ENCODE measurements at regions not wholly inside any gene's neighbourhood (a gene's known extent, or its start where the extent isn't known, plus 50 kb on each side); places are given as distances from the start of the nearest gene placed in this dataset.

- Mint-ChIP-seq H3K27me3 (peaks cover 28% of the 10 kb centered on the region), H3K27ac (no peak overlapping the region), H3K4me1 (peaks cover 2% of the 10 kb centered on the region), H3K36me3 (ENCODE audit: low read depth) (no peaks in the 10 kb centered on the region), H3K4me3 (no peak overlapping the region)
- ATAC-seq: no peak
- DNase-seq: no peak
- H3K9me3 ChIP-seq (ENCODE audit: control insufficient read depth, low read length, poor library complexity, severe bottlenecking): no peaks in the 10 kb centered on the region
Measured at GRCh38 chr16:47888734-47889133, 267.1 kb downstream of the ABCC12 start.

GRCh38 chr16:47888142-47888541 lies 267.7 kb downstream of the ABCC12 start:
- Mint-ChIP-seq H3K27me3 (peaks cover 28% of the 10 kb centered on the region), H3K4me1 (peaks cover 2% of the 10 kb centered on the region), H3K36me3 (ENCODE audit: low read depth) (no peaks in the 10 kb centered on the region), H3K4me3 (no peak overlapping the region), H3K27ac (no peak overlapping the region)
- DNase-seq: no peak
- no peak for ATAC-seq
- H3K9me3 ChIP-seq (ENCODE audit: control insufficient read depth, low read length, poor library complexity, severe bottlenecking): no peaks in the 10 kb centered on the region

GRCh38 chr16:47887496-47887895 lies 268.3 kb downstream of the ABCC12 start:
- ATAC-seq: no peak
- Mint-ChIP-seq H3K4me3 (no peak overlapping the region), H3K4me1 (peaks cover 2% of the 10 kb centered on the region), H3K36me3 (ENCODE audit: low read depth) (no peaks in the 10 kb centered on the region), H3K27ac (no peak overlapping the region), H3K27me3 (peaks cover 28% of the 10 kb centered on the region)
- DNase-seq: no peak
- no peaks in the 10 kb centered on the region for H3K9me3 ChIP-seq (ENCODE audit: control insufficient read depth, low read length, poor library complexity, severe bottlenecking)

GRCh38 chr16:47886631-47887415 lies 269.0 kb downstream of the ABCC12 start:
- Mint-ChIP-seq H3K4me1 (peaks cover 2% of the 10 kb centered on the region), H3K27me3 (peaks cover 28% of the 10 kb centered on the region), H3K27ac (no peak overlapping the region), H3K36me3 (ENCODE audit: low read depth) (no peaks in the 10 kb centered on the region), H3K4me3 (no peak overlapping the region)
- DNase-seq (no peak), ATAC-seq (no peak)
- H3K9me3 ChIP-seq (ENCODE audit: control insufficient read depth, low read length, poor library complexity, severe bottlenecking): no peaks in the 10 kb centered on the region

- DNase-seq (no peak), ATAC-seq (no peak)
- Mint-ChIP-seq H3K4me3 (no peak overlapping the region), H3K36me3 (ENCODE audit: low read depth) (no peaks in the 10 kb centered on the region), H3K4me1 (peaks cover 2% of the 10 kb centered on the region), H3K27ac (no peak overlapping the region), H3K27me3 (peaks cover 28% of the 10 kb centered on the region)
- no peaks in the 10 kb centered on the region for H3K9me3 ChIP-seq (ENCODE audit: control insufficient read depth, low read length, poor library complexity, severe bottlenecking)
Measured at GRCh38 chr16:47886139-47886538, 269.7 kb downstream of the ABCC12 start.

GRCh38 chr16:47885489-47885888 lies 270.3 kb downstream of the ABCC12 start:
- Mint-ChIP-seq H3K27ac (no peak overlapping the region), H3K27me3 (peaks cover 28% of the 10 kb centered on the region), H3K36me3 (ENCODE audit: low read depth) (no peaks in the 10 kb centered on the region), H3K4me3 (no peak overlapping the region), H3K4me1 (peaks cover 2% of the 10 kb centered on the region)
- no peak for ATAC-seq
- DNase-seq: no peak
- H3K9me3 ChIP-seq (ENCODE audit: control insufficient read depth, low read length, poor library complexity, severe bottlenecking): no peaks in the 10 kb centered on the region

- Mint-ChIP-seq H3K36me3 (ENCODE audit: low read depth) (no peaks in the 10 kb centered on the region), H3K27ac (no peak overlapping the region), H3K27me3 (peaks cover 18% of the 10 kb centered on the region), H3K4me1 (peaks cover 2% of the 10 kb centered on the region), H3K4me3 (no peak overlapping the region)
- no peaks in the 10 kb centered on the region for H3K9me3 ChIP-seq (ENCODE audit: control insufficient read depth, low read length, poor library complexity, severe bottlenecking)
- no peak for DNase-seq
- ATAC-seq: no peak
Measured at GRCh38 chr16:47884116-47884725, 271.6 kb downstream of the ABCC12 start.

GRCh38 chr16:47881574-47881973 lies 274.2 kb downstream of the ABCC12 start:
- no peak overlapping the region for H3K27ac Mint-ChIP-seq
- no peak overlapping the region for H3K4me3 Mint-ChIP-seq
- peaks cover 2% of the 10 kb centered on the region for H3K4me1 Mint-ChIP-seq
- no peaks in the 10 kb centered on the region for H3K9me3 ChIP-seq (ENCODE audit: control insufficient read depth, low read length, poor library complexity, severe bottlenecking)
- no peak for DNase-seq
- no peaks in the 10 kb centered on the region for H3K27me3 Mint-ChIP-seq
- ATAC-seq: no peak
- H3K36me3 Mint-ChIP-seq (ENCODE audit: low read depth): no peaks in the 10 kb centered on the region

- H3K9me3 ChIP-seq (ENCODE audit: control insufficient read depth, low read length, poor library complexity, severe bottlenecking): no peaks in the 10 kb centered on the region
- H3K4me3 Mint-ChIP-seq: no peak overlapping the region
- H3K36me3 Mint-ChIP-seq (ENCODE audit: low read depth): no peaks in the 10 kb centered on the region
- no peak for ATAC-seq
- H3K4me1 Mint-ChIP-seq: peaks cover 2% of the 10 kb centered on the region
- no peaks in the 10 kb centered on the region for H3K27me3 Mint-ChIP-seq
- no peak for DNase-seq
- H3K27ac Mint-ChIP-seq: no peak overlapping the region
Measured at GRCh38 chr16:47880653-47881052, 275.1 kb downstream of the ABCC12 start.

- no peaks in the 10 kb centered on the region for H3K27me3 Mint-ChIP-seq
- DNase-seq (no peak), ATAC-seq (no peak)
- H3K36me3 Mint-ChIP-seq (ENCODE audit: low read depth): no peaks in the 10 kb centered on the region
- no peaks in the 10 kb centered on the region for H3K9me3 ChIP-seq (ENCODE audit: control insufficient read depth, low read length, poor library complexity, severe bottlenecking)
- H3K4me3 Mint-ChIP-seq: no peak overlapping the region
- H3K27ac Mint-ChIP-seq: no peak overlapping the region
- H3K4me1 Mint-ChIP-seq: no peaks in the 10 kb centered on the region
Measured at GRCh38 chr16:47877166-47877565, 278.6 kb downstream of the ABCC12 start.

GRCh38 chr16:47876511-47876910 lies 279.3 kb downstream of the ABCC12 start:
- Mint-ChIP-seq H3K4me3 (no peak overlapping the region), H3K27ac (no peak overlapping the region), H3K27me3 (no peaks in the 10 kb centered on the region), H3K4me1 (no peaks in the 10 kb centered on the region), H3K36me3 (ENCODE audit: low read depth) (no peaks in the 10 kb centered on the region)
- DNase-seq (no peak), ATAC-seq (no peak)
- H3K9me3 ChIP-seq (ENCODE audit: control insufficient read depth, low read length, poor library complexity, severe bottlenecking): no peaks in the 10 kb centered on the region

GRCh38 chr16:47873434-47873833 lies 282.4 kb downstream of the ABCC12 start:
- ATAC-seq: no peak

GRCh38 chr16:47872225-47872624 lies 283.6 kb downstream of the ABCC12 start:
- DNase-seq (no peak), ATAC-seq (no peak)
- Mint-ChIP-seq H3K27me3 (no peaks in the 10 kb centered on the region), H3K4me1 (no peaks in the 10 kb centered on the region), H3K4me3 (no peak overlapping the region), H3K27ac (no peak overlapping the region), H3K36me3 (ENCODE audit: low read depth) (no peaks in the 10 kb centered on the region)
- no peaks in the 10 kb centered on the region for H3K9me3 ChIP-seq (ENCODE audit: control insufficient read depth, low read length, poor library complexity, severe bottlenecking)

More at GRCh38 chr16:47873434-47873833, 282.4 kb downstream of the ABCC12 start:
- H3K9me3 ChIP-seq (ENCODE audit: control insufficient read depth, low read length, poor library complexity, severe bottlenecking): no peaks in the 10 kb centered on the region
- no peaks in the 10 kb centered on the region for H3K27me3 Mint-ChIP-seq
- no peaks in the 10 kb centered on the region for H3K36me3 Mint-ChIP-seq (ENCODE audit: low read depth)
- DNase-seq: no peak
- no peaks in the 10 kb centered on the region for H3K4me1 Mint-ChIP-seq
- H3K27ac Mint-ChIP-seq: no peak overlapping the region
- H3K4me3 Mint-ChIP-seq: no peak overlapping the region

- ATAC-seq (no peak), DNase-seq (no peak)
- no peaks in the 10 kb centered on the region for H3K4me1 Mint-ChIP-seq
Measured at GRCh38 chr16:47866423-47866822, 289.4 kb downstream of the ABCC12 start.

More at GRCh38 chr16:47866423-47866822, 289.4 kb downstream of the ABCC12 start:
- H3K4me3 Mint-ChIP-seq: no peak overlapping the region
- H3K36me3 Mint-ChIP-seq (ENCODE audit: low read depth): peaks cover 2% of the 10 kb centered on the region
- H3K27ac Mint-ChIP-seq: no peak overlapping the region
- peaks cover 15% of the 10 kb centered on the region for H3K27me3 Mint-ChIP-seq
- H3K9me3 ChIP-seq (ENCODE audit: control insufficient read depth, low read length, poor library complexity, severe bottlenecking): no peaks in the 10 kb centered on the region
